MM.1S (cell line): ENCODE measurements at regions not wholly inside any gene's neighbourhood (a gene's known extent, or its start where the extent isn't known, plus 50 kb on each side); places are given as distances from the start of the nearest gene placed in this dataset.

ENCODE experiments used
- DNase-seq: peaks from one replicate; pipeline ENCODE4 v3.0.0-alpha.2; 2015
- H2AFZ ChIP-seq: fragments of 300-600 bp; sonication (generic); 2 replicates; pipeline ENCODE4 v1.6.0; 2016; ENCODE audit warnings: antibody characterized with exemption, low read length
- H3F3A ChIP-seq: fragments of 300-600 bp; sonication (generic); 2 replicates; pipeline ENCODE4 v1.6.1; 2016; ENCODE audit warnings: mild to moderate bottlenecking, antibody characterized with exemption, low read length, moderate library complexity, mixed read lengths; ENCODE audit not compliant: insufficient read depth
- H3K27ac ChIP-seq: fragments of 300-600 bp; sonication (generic); 2 replicates; pipeline ENCODE4 v1.5.1; 2016; ENCODE audit warnings: mild to moderate bottlenecking, low read length
- H3K27me3 ChIP-seq: fragments of 300-600 bp; sonication (generic); replicated peaks from 2 replicates; pipeline ENCODE4 v1.6.0; 2016; ENCODE audit warnings: low read length; ENCODE audit not compliant: insufficient read depth
- H3K36me3 ChIP-seq: fragments of 300-600 bp; sonication (generic); replicated peaks from 2 replicates; pipeline ENCODE4 v1.6.1; 2016; ENCODE audit warnings: mild to moderate bottlenecking, low read length, mixed read lengths; ENCODE audit not compliant: insufficient read depth
- H3K4me1 ChIP-seq: fragments of 300-600 bp; sonication (generic); 2 replicates; pipeline ENCODE4 v1.6.1; 2016; ENCODE audit warnings: low read length, mixed read lengths
- H3K4me2 ChIP-seq: fragments of 300-600 bp; sonication (generic); 2 replicates; pipeline ENCODE4 v1.6.0; 2016; ENCODE audit warnings: low read depth, low read length
- H3K4me3 ChIP-seq: fragments of 300-600 bp; sonication (generic); 2 replicates; pipeline ENCODE4 v1.5.1; 2016; ENCODE audit warnings: low read length, mixed read lengths
- H3K79me2 ChIP-seq: fragments of 300-600 bp; sonication (generic); 2 replicates; pipeline ENCODE4 v1.6.1; 2016; ENCODE audit warnings: mixed run types, low read length, mixed read lengths
- H3K9ac ChIP-seq: fragments of 300-600 bp; sonication (generic); 2 replicates; pipeline ENCODE4 v1.6.1; 2016; ENCODE audit warnings: low read length, mixed read lengths
- H3K9me2 ChIP-seq: fragments of 300-600 bp; sonication (generic); replicated peaks from 2 replicates; pipeline ENCODE4 v1.6.1; 2016; ENCODE audit warnings: mild to moderate bottlenecking, low read length, mixed read lengths; ENCODE audit not compliant: insufficient read depth
- H3K9me3 ChIP-seq: fragments of 300-600 bp; sonication (generic); replicated peaks from 2 replicates; pipeline ENCODE4 v1.6.1; 2016; ENCODE audit warnings: mild to moderate bottlenecking, low read length, mixed read lengths; ENCODE audit not compliant: insufficient read depth
- H4K20me1 ChIP-seq: fragments of 300-600 bp; sonication (generic); 2 replicates; pipeline ENCODE4 v1.6.1; 2016; ENCODE audit warnings: mild to moderate bottlenecking, low read length, moderate library complexity, mixed read lengths; ENCODE audit not compliant: insufficient read depth
- CTCF ChIP-seq: fragments of 300-600 bp; sonication (generic); IDR thresholded peaks from 2 replicates; pipeline ENCODE4 v1.5.1; 2016; ENCODE audit warnings: antibody characterized with exemption, low read length, mixed read lengths
- EZH2 ChIP-seq: fragments of 300-600 bp; sonication (generic); optimal IDR thresholded peaks from 2 replicates; pipeline ENCODE3; 2017; ENCODE audit warnings: low read depth, mild to moderate bottlenecking, antibody characterized with exemption, low read length, mixed read lengths
- EZH2phosphoT487 ChIP-seq: fragments of 300-600 bp; sonication (generic); IDR thresholded peaks from 2 replicates; pipeline ENCODE4 v1.6.1; 2018; ENCODE audit warnings: antibody characterized with exemption, low read length

GRCh38 chr14:85079842-85080730, 449.9 kb upstream of the FLRT2 start:
- H4K20me1 ChIP-seq: no peaks in the 10 kb centered on the region
- no peak for TF ChIP-seq EZH2phosphoT487
- no peak for TF ChIP-seq EZH2
- no peak for TF ChIP-seq CTCF

GRCh38 chr14:85084344-85084743, 445.6 kb upstream of the FLRT2 start:
- no peaks in the 10 kb centered on the region for H3K79me2 ChIP-seq
- H4K20me1 ChIP-seq: no peaks in the 10 kb centered on the region
- no peak overlapping the region for H2AFZ ChIP-seq
- no peaks in the 10 kb centered on the region for H3K27me3 ChIP-seq
- H3F3A ChIP-seq: no peaks in the 10 kb centered on the region
- H3K4me3 ChIP-seq: no peak overlapping the region
- no peaks in the 10 kb centered on the region for H3K36me3 ChIP-seq
- no peaks in the 10 kb centered on the region for H3K9me2 ChIP-seq
- no peak for DNase-seq
- H3K4me1 ChIP-seq: no peaks in the 10 kb centered on the region
- H3K9me3 ChIP-seq: no peaks in the 10 kb centered on the region
- TF ChIP-seq CTCF: no peak
- no peak for TF ChIP-seq EZH2
- no peak for TF ChIP-seq EZH2phosphoT487
- H3K4me2 ChIP-seq: no peak overlapping the region
- no peak overlapping the region for H3K9ac ChIP-seq
- H3K27ac ChIP-seq: no peak overlapping the region

More at GRCh38 chr14:85079842-85080730, 449.9 kb upstream of the FLRT2 start:
- Histone ChIP-seq H3K27me3 (no peaks in the 10 kb centered on the region), H3K9me2 (no peaks in the 10 kb centered on the region), H3K79me2 (no peaks in the 10 kb centered on the region), H2AFZ (no peak overlapping the region), H3K27ac (no peak overlapping the region), H3K4me2 (no peak overlapping the region), H3K4me1 (no peaks in the 10 kb centered on the region), H3K4me3 (no peak overlapping the region), H3K9me3 (no peaks in the 10 kb centered on the region), H3K9ac (no peak overlapping the region), H3K36me3 (no peaks in the 10 kb centered on the region), H3F3A (no peaks in the 10 kb centered on the region)
- no peak for DNase-seq

GRCh38 chr14:85085981-85086380, 444.0 kb upstream of the FLRT2 start:
- no peaks in the 10 kb centered on the region for H4K20me1 ChIP-seq
- no peak overlapping the region for H2AFZ ChIP-seq
- H3K9me3 ChIP-seq: no peaks in the 10 kb centered on the region
- no peak for DNase-seq
- no peak overlapping the region for H3K27ac ChIP-seq
- TF ChIP-seq EZH2 (no peak), EZH2phosphoT487 (no peak), CTCF (no peak)
- H3K4me3 ChIP-seq: no peak overlapping the region
- H3K27me3 ChIP-seq: no peaks in the 10 kb centered on the region
- H3K9ac ChIP-seq: no peak overlapping the region
- no peaks in the 10 kb centered on the region for H3K4me1 ChIP-seq
- H3K4me2 ChIP-seq: no peak overlapping the region
- no peaks in the 10 kb centered on the region for H3K79me2 ChIP-seq
- H3K36me3 ChIP-seq: no peaks in the 10 kb centered on the region
- no peaks in the 10 kb centered on the region for H3F3A ChIP-seq
- H3K9me2 ChIP-seq: no peaks in the 10 kb centered on the region
